ENCODE measurements at regions not wholly inside any gene's neighbourhood (a gene's known extent, or its start where the extent isn't known, plus 50 kb on each side); places are given as distances from the start of the nearest gene placed in this dataset.

- no peak overlapping the region for H3K4me3 ChIP-seq (ENCODE audit: low read depth, low read length)
- no peak for TF ChIP-seq CTCF (conservative IDR thresholded peaks at IDR 0.05; ENCODE audit: low read depth, low read length)
- peak; percentile 59 for DNase-seq (ENCODE audit: low read depth)
Measured at GRCh38 chr6:165876588-165876987, 213.5 kb upstream of the PDE10A start.

DNA sequence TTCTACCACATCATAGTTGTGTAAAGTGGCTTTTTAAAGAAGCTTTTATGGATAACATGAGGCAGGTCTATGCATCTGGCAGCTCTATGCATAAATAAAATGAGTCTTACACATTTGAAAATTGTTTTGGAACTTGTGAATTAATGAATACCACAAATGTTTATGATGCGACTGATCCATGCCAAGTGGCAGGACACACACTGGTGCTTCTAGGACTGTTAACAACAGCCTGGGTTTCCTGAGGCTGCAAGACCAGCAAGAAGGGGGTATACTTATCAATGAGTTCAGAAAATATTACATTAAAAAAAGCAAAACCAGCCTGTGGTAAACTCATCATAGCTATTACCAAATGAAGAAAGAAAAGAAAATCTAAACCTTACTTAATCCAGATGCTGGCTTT lies 212.9 kb upstream of the PDE10A start:
- TF ChIP-seq CTCF (conservative IDR thresholded peaks at IDR 0.05; ENCODE audit: low read depth, low read length), result no peak
- H3K4me3 ChIP-seq (ENCODE audit: low read depth, low read length), result no peak overlapping the region
- no peak for DNase-seq (ENCODE audit: low read depth)

DNA sequence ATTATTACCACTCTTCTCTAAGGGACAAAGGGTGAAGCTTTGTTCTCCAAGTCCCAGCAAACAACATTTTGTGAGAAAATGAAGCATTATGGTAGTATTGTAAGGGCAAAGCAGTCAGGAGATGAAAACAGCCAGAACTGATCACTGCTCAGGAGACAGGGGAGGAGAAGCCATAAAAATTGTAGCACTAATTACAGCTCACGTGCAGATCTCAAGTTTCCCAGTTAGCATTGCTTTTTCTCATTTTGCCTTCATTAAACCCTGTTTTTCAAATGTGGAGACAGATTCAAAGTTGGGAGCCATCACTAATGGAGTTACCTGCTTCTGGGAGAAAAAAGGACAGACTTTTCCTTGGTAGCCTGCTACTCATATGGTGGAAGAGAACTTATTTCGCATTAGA lies 210.9 kb upstream of the PDE10A start:
- no peak for DNase-seq (ENCODE audit: low read depth)
- no peak for TF ChIP-seq CTCF (conservative IDR thresholded peaks at IDR 0.05; ENCODE audit: low read depth, low read length)
- H3K4me3 ChIP-seq (ENCODE audit: low read depth, low read length), result no peak overlapping the region

GRCh38 chr6:165872811-165873210 lies 209.8 kb upstream of the PDE10A start:
- no peak for DNase-seq (ENCODE audit: low read depth)
- H3K4me3 ChIP-seq (ENCODE audit: low read depth, low read length), result no peak overlapping the region
- TF ChIP-seq CTCF (conservative IDR thresholded peaks at IDR 0.05; ENCODE audit: low read depth, low read length), result no peak

- no peak for DNase-seq (ENCODE audit: low read depth)
- no peak for TF ChIP-seq CTCF (conservative IDR thresholded peaks at IDR 0.05; ENCODE audit: low read depth, low read length)
- no peak overlapping the region for H3K4me3 ChIP-seq (ENCODE audit: low read depth, low read length)
Measured at GRCh38 chr6:165872311-165872710, 209.3 kb upstream of the PDE10A start.

DNA sequence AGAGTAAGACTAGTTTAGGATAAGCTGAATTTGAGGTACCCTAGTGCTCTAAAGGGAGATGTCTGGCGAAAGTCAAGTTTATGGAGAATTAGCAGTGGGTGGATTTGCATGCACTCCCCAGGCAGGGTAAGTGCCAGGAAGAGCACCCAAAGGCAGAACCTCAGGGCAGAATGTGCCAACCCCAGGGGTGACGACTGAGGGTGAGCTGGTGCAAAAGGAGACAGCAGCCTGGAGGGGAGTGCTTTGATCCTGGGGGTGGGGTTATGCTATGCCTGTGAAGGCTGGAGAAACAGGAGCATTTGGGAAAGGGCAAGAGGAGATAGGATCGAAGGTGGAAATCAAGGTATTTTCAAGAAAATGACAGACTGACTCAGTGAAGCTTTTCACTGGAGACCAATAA lies 208.5 kb upstream of the PDE10A start:
- TF ChIP-seq CTCF (conservative IDR thresholded peaks at IDR 0.05; ENCODE audit: low read depth, low read length), result no peak
- no peak for DNase-seq (ENCODE audit: low read depth)
- no peak overlapping the region for H3K4me3 ChIP-seq (ENCODE audit: low read depth, low read length)

- no peak for TF ChIP-seq CTCF (conservative IDR thresholded peaks at IDR 0.05; ENCODE audit: low read depth, low read length)
- H3K4me3 ChIP-seq (ENCODE audit: low read depth, low read length), result no peak overlapping the region
- DNase-seq (ENCODE audit: low read depth), result no peak
Measured at GRCh38 chr6:165869526-165869925, 206.5 kb upstream of the PDE10A start.
